SU-DHL-6 (cell line): ENCODE measurements at regions not wholly inside any gene's neighbourhood (a gene's known extent, or its start where the extent isn't known, plus 50 kb on each side); places are given as distances from the start of the nearest gene placed in this dataset.

ENCODE experiments used
- EZH2phosphoT487 ChIP-seq: fragments of 200-600 bp; sonication (generic), shearing (Covaris generic); conservative IDR thresholded peaks from 2 replicates; pipeline ENCODE4 v1.6.1; 2018; ENCODE audit warnings: mild to moderate bottlenecking, antibody characterized with exemption, low read length, moderate library complexity, mixed read lengths
- TF ChIP-seq, protein P1 (sequence below): fragments of 200-600 bp; sonication (generic); IDR thresholded peaks from one replicate; pipeline ENCODE4 v1.5.1; 2017; ENCODE audit warnings: antibody characterized with exemption, mild to moderate bottlenecking, low read length, moderate library complexity; ENCODE audit not compliant: insufficient read depth, poor library complexity, severe bottlenecking

DNA sequence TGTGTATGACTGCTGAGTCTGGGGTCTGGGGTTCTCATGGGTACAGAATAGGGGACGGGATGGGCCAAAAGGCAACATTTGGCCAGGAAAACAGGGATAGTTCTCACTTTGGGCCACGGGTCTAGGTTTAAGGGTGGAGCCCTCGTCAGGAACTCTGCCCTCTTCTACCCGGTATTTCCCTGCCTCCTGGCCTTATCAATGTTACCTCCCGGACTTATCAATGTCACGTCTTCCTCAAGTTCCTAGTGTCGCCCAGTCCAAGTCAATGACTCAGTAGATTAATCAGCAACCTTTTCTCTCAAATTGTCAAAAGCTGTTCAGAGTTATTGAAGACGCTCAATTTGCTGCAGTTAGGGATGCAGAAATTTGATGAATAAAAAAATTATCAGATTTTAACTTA, 234.8 kb downstream of the B3GLCT start:
- TF ChIP-seq, protein P1, sequence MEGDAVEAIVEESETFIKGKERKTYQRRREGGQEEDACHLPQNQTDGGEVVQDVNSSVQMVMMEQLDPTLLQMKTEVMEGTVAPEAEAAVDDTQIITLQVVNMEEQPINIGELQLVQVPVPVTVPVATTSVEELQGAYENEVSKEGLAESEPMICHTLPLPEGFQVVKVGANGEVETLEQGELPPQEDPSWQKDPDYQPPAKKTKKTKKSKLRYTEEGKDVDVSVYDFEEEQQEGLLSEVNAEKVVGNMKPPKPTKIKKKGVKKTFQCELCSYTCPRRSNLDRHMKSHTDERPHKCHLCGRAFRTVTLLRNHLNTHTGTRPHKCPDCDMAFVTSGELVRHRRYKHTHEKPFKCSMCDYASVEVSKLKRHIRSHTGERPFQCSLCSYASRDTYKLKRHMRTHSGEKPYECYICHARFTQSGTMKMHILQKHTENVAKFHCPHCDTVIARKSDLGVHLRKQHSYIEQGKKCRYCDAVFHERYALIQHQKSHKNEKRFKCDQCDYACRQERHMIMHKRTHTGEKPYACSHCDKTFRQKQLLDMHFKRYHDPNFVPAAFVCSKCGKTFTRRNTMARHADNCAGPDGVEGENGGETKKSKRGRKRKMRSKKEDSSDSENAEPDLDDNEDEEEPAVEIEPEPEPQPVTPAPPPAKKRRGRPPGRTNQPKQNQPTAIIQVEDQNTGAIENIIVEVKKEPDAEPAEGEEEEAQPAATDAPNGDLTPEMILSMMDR: no peak
- TF ChIP-seq EZH2phosphoT487: no peak
